ENCODE measurements at regions not wholly inside any gene's neighbourhood (a gene's known extent, or its start where the extent isn't known, plus 50 kb on each side); places are given as distances from the start of the nearest gene placed in this dataset.
A peak's percentile ranks its signal among the peaks of the same experiment; 100 is the strongest.

DNA sequence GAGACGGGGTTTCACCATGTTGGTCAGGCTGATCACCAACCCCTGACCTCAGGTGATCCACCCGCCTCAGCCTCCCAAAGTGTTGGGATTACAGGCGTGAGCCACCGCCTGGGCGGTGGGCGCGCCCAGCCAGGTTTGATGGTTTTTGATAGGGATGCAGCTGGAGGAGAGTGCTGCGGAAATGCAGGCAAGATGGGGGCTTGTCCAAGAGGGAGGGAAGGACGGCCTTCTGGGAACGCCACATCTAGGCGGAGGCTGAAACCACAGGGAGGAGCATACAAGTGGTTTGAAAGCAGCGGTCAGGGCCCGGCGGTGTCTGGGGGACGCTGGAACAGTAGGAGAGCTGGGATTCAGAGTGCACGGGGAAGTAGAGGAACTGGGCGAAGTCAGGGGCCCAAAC, 134.6 kb downstream of the VRK1 start:
- Mint-ChIP-seq H3K36me3 (ENCODE audit: low read depth) (peaks cover 4% of the 10 kb centered on the region; the same call in 1 of the 2 replicates), H3K4me1 (ENCODE audit: low read depth) (no peaks in the 10 kb centered on the region), H3K9me3 (peaks cover 57% of the 10 kb centered on the region), H3K27ac (no peak overlapping the region), H3K4me3 (no peak overlapping the region), H3K27me3 (ENCODE audit: insufficient read depth) (peaks cover 5% of the 10 kb centered on the region; the same call in 1 of the 2 replicates)
- TF ChIP-seq, protein P1, sequence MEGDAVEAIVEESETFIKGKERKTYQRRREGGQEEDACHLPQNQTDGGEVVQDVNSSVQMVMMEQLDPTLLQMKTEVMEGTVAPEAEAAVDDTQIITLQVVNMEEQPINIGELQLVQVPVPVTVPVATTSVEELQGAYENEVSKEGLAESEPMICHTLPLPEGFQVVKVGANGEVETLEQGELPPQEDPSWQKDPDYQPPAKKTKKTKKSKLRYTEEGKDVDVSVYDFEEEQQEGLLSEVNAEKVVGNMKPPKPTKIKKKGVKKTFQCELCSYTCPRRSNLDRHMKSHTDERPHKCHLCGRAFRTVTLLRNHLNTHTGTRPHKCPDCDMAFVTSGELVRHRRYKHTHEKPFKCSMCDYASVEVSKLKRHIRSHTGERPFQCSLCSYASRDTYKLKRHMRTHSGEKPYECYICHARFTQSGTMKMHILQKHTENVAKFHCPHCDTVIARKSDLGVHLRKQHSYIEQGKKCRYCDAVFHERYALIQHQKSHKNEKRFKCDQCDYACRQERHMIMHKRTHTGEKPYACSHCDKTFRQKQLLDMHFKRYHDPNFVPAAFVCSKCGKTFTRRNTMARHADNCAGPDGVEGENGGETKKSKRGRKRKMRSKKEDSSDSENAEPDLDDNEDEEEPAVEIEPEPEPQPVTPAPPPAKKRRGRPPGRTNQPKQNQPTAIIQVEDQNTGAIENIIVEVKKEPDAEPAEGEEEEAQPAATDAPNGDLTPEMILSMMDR (IDR thresholded peaks at IDR 0.05) = no peak
- no peak for DNase-seq

- Mint-ChIP-seq H3K4me1 (ENCODE audit: low read depth) (no peaks in the 10 kb centered on the region), H3K9me3 (peaks cover 70% of the 10 kb centered on the region), H3K27ac (no peak overlapping the region), H3K27me3 (ENCODE audit: insufficient read depth) (peaks cover 5% of the 10 kb centered on the region; the same call in 1 of the 2 replicates), H3K36me3 (ENCODE audit: low read depth) (peaks cover 4% of the 10 kb centered on the region; the same call in 1 of the 2 replicates), H3K4me3 (no peak overlapping the region)
- TF ChIP-seq, protein P1 (IDR thresholded peaks at IDR 0.05) = no peak
- DNase-seq = no peak
Observed at GRCh38 chr14:96934638-96935330, 137.6 kb downstream of the VRK1 start.

- H3K4me3 Mint-ChIP-seq = no peak overlapping the region
- DNase-seq = no peak
Observed at GRCh38 chr14:96938946-96939345, 141.8 kb downstream of the VRK1 start.

DNA sequence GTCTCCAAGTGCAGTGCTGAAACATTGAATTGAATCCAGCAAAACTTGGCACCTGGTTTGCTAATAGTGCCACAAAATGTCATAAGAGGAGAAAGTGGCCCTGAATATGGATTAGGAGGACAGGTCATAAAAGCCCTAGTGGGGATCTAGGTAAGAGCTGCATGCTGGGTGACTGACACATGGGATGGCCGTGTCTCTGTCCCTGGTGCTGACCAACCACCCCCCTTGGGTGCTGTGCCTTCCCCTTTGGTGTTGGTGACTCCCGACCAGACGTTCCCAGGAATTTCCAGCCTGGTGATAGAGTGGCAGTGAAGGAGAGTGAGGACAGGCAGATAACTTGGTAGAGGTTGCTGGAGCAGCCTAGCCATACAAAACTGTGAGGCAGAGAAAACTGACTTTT, 142.8 kb downstream of the VRK1 start:
- H3K4me1 Mint-ChIP-seq (ENCODE audit: low read depth) = no peaks in the 10 kb centered on the region
- TF ChIP-seq, protein P1 (IDR thresholded peaks at IDR 0.05) = no peak
- H3K27me3 Mint-ChIP-seq (ENCODE audit: insufficient read depth) = no peaks in the 10 kb centered on the region
- peaks cover 54% of the 10 kb centered on the region for H3K9me3 Mint-ChIP-seq
- no peaks in the 10 kb centered on the region for H3K36me3 Mint-ChIP-seq (ENCODE audit: low read depth)
- no peak overlapping the region for H3K4me3 Mint-ChIP-seq
- no peak overlapping the region for H3K27ac Mint-ChIP-seq
- DNase-seq = no peak

More at GRCh38 chr14:96938946-96939345, 141.8 kb downstream of the VRK1 start:
- no peak overlapping the region for H3K27ac Mint-ChIP-seq
- TF ChIP-seq, protein P1 (IDR thresholded peaks at IDR 0.05) = peak; percentile 62
- no peaks in the 10 kb centered on the region for H3K4me1 Mint-ChIP-seq (ENCODE audit: low read depth)
- H3K9me3 Mint-ChIP-seq = peaks cover 62% of the 10 kb centered on the region
- H3K36me3 Mint-ChIP-seq (ENCODE audit: low read depth) = no peaks in the 10 kb centered on the region
- no peaks in the 10 kb centered on the region; the same call in 1 of the 2 replicates for H3K27me3 Mint-ChIP-seq (ENCODE audit: insufficient read depth)

DNA sequence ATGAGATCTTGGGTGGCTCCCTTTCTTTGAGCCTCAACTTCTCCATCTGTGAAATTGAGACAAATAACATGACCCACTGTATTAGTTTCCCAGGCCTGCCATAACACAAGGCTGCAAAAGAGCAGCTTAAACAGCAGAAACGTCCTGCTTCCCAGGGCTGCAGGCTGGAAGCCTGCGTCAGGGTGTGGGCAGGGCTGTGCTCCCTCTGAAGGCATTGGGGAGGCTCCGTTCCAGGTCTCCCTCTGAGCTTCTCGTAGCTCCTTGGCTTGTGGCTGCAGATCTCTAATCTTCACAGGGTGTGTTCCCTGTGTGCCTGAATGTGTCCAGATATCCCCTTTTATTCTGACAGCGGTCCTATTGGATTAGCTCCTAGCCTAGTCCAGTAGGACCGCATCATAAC, 147.1 kb downstream of the VRK1 start:
- Mint-ChIP-seq H3K4me3 (no peak overlapping the region), H3K27ac (no peak overlapping the region), H3K27me3 (ENCODE audit: insufficient read depth) (no peaks in the 10 kb centered on the region), H3K36me3 (ENCODE audit: low read depth) (no peaks in the 10 kb centered on the region), H3K9me3 (peaks cover 43% of the 10 kb centered on the region), H3K4me1 (ENCODE audit: low read depth) (no peaks in the 10 kb centered on the region)
- DNase-seq = no peak
- TF ChIP-seq, protein P1 (IDR thresholded peaks at IDR 0.05) = no peak
